ENCODE measurements at regions not wholly inside any gene's neighbourhood (a gene's known extent, or its start where the extent isn't known, plus 50 kb on each side); places are given as distances from the start of the nearest gene placed in this dataset.

DNA sequence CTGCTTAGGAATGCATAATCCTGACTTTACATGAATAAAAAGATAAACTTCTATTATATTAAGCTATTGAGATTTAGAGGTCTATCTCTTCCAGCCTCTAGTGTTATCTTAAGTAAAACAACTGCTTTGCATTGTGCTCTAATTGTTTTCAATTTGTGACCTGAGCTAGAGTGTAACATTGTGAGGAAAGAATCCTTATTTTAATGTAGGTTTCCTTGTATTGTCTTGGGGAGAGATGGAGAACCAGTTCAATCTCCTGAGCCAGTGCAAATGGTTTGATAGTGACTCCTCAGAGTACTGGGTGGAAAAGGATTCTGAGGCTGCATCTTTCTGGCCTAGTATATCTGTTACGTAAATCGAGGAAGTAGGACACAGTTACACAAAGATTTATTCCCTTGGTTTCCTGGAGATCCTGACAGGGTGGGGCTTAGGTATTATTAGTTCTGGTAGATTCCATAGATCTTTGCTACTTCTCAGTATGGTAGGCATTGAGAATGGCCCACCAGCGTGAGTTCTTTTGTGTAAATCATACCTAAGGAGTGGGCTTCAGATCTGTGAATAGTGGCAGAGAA, 683.5 kb upstream of the CCDC179 start (continued):
- TF ChIP-seq, protein P1, sequence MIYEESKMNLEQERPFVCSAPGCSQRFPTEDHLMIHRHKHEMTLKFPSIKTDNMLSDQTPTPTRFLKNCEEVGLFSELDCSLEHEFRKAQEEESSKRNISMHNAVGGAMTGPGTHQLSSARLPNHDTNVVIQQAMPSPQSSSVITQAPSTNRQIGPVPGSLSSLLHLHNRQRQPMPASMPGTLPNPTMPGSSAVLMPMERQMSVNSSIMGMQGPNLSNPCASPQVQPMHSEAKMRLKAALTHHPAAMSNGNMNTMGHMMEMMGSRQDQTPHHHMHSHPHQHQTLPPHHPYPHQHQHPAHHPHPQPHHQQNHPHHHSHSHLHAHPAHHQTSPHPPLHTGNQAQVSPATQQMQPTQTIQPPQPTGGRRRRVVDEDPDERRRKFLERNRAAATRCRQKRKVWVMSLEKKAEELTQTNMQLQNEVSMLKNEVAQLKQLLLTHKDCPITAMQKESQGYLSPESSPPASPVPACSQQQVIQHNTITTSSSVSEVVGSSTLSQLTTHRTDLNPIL (CRISPR knock-in tag; IDR thresholded peaks at IDR 0.05; ENCODE audit: low read depth), result no peak
- TF ChIP-seq RARB (CRISPR knock-in tag; IDR thresholded peaks at IDR 0.05) (no peak), TOX (CRISPR knock-in tag; IDR thresholded peaks at IDR 0.05; ENCODE audit: borderline replicate concordance) (no peak), ZNF565 (CRISPR knock-in tag; conservative IDR thresholded peaks at IDR 0.05; ENCODE audit: low read depth) (no peak), ESRRG (CRISPR knock-in tag; IDR thresholded peaks at IDR 0.05) (no peak), TCF4 (CRISPR knock-in tag; IDR thresholded peaks at IDR 0.05; ENCODE audit: borderline replicate concordance) (no peak)
- TF ChIP-seq, protein P2, sequence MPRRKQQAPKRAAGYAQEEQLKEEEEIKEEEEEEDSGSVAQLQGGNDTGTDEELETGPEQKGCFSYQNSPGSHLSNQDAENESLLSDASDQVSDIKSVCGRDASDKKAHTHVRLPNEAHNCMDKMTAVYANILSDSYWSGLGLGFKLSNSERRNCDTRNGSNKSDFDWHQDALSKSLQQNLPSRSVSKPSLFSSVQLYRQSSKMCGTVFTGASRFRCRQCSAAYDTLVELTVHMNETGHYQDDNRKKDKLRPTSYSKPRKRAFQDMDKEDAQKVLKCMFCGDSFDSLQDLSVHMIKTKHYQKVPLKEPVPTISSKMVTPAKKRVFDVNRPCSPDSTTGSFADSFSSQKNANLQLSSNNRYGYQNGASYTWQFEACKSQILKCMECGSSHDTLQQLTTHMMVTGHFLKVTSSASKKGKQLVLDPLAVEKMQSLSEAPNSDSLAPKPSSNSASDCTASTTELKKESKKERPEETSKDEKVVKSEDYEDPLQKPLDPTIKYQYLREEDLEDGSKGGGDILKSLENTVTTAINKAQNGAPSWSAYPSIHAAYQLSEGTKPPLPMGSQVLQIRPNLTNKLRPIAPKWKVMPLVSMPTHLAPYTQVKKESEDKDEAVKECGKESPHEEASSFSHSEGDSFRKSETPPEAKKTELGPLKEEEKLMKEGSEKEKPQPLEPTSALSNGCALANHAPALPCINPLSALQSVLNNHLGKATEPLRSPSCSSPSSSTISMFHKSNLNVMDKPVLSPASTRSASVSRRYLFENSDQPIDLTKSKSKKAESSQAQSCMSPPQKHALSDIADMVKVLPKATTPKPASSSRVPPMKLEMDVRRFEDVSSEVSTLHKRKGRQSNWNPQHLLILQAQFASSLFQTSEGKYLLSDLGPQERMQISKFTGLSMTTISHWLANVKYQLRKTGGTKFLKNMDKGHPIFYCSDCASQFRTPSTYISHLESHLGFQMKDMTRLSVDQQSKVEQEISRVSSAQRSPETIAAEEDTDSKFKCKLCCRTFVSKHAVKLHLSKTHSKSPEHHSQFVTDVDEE (CRISPR knock-in tag; IDR thresholded peaks at IDR 0.05), result no peak

- TF ChIP-seq, protein P3, sequence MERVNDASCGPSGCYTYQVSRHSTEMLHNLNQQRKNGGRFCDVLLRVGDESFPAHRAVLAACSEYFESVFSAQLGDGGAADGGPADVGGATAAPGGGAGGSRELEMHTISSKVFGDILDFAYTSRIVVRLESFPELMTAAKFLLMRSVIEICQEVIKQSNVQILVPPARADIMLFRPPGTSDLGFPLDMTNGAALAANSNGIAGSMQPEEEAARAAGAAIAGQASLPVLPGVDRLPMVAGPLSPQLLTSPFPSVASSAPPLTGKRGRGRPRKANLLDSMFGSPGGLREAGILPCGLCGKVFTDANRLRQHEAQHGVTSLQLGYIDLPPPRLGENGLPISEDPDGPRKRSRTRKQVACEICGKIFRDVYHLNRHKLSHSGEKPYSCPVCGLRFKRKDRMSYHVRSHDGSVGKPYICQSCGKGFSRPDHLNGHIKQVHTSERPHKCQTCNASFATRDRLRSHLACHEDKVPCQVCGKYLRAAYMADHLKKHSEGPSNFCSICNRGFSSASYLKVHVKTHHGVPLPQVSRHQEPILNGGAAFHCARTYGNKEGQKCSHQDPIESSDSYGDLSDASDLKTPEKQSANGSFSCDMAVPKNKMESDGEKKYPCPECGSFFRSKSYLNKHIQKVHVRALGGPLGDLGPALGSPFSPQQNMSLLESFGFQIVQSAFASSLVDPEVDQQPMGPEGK (CRISPR knock-in tag; IDR thresholded peaks at IDR 0.05; ENCODE audit: borderline replicate concordance), result no peak
- TF ChIP-seq ZNF70 (CRISPR knock-in tag; IDR thresholded peaks at IDR 0.05) (no peak), BACH2 (CRISPR knock-in tag; IDR thresholded peaks at IDR 0.05; ENCODE audit: borderline replicate concordance) (no peak), ZFP30 (CRISPR knock-in tag; IDR thresholded peaks at IDR 0.05) (no peak), ESRRG (CRISPR knock-in tag; IDR thresholded peaks at IDR 0.05) (no peak), ZC3H10 (CRISPR knock-in tag; IDR thresholded peaks at IDR 0.05) (no peak)
- ATAC-seq, result no peak
Measured at GRCh38 chr11:23551706-23552105, 691.4 kb upstream of the CCDC179 start.

DNA sequence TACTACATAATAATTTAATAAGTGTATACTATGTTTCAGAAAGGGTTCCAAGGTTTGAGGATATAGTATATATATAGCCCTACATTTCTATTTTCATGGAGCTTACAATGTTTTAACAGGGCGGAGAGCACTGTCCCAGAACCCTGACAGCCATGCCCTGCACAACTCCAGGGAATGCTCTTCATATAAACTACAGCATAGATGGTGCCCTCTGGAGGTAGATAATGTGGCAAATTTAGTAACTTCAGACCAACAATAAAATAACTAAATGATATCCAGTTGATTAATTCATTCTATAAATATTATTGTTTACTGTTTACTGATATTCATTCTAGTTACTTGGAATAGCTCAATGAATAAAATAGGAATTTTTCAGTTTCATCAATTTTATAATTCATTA, 693.7 kb upstream of the CCDC179 start:
- ATAC-seq, result no peak
- TF ChIP-seq, protein P1 (CRISPR knock-in tag; IDR thresholded peaks at IDR 0.05; ENCODE audit: low read depth), result no peak

- ATAC-seq, result no peak
- no peak for TF ChIP-seq ZNF565 (CRISPR knock-in tag; conservative IDR thresholded peaks at IDR 0.05; ENCODE audit: low read depth)
- no peak for TF ChIP-seq CSRNP3 (CRISPR knock-in tag; IDR thresholded peaks at IDR 0.05)
- no peak for TF ChIP-seq OSR1 (CRISPR knock-in tag; IDR thresholded peaks at IDR 0.05)
- no peak for TF ChIP-seq ZFP3 (CRISPR knock-in tag; IDR thresholded peaks at IDR 0.05)
- TF ChIP-seq CSDC2 (CRISPR knock-in tag; IDR thresholded peaks at IDR 0.05), result no peak
- TF ChIP-seq SNAI2 (CRISPR knock-in tag; IDR thresholded peaks at IDR 0.05), result no peak
- TF ChIP-seq, protein P1 (CRISPR knock-in tag; IDR thresholded peaks at IDR 0.05; ENCODE audit: low read depth), result no peak
- TF ChIP-seq ZNF70 (CRISPR knock-in tag; IDR thresholded peaks at IDR 0.05), result no peak
- TF ChIP-seq POU6F1 (CRISPR knock-in tag; IDR thresholded peaks at IDR 0.05; ENCODE audit: borderline replicate concordance, low read depth), result no peak
- TF ChIP-seq GLIS3 (CRISPR knock-in tag; IDR thresholded peaks at IDR 0.05), result no peak
- TF ChIP-seq BACH2 (CRISPR knock-in tag; IDR thresholded peaks at IDR 0.05; ENCODE audit: borderline replicate concordance), result no peak
- no peak for TF ChIP-seq ESRRG (CRISPR knock-in tag; IDR thresholded peaks at IDR 0.05)
- TF ChIP-seq, protein P3 (CRISPR knock-in tag; IDR thresholded peaks at IDR 0.05; ENCODE audit: borderline replicate concordance), result no peak
- no peak for TF ChIP-seq ZC3H10 (CRISPR knock-in tag; IDR thresholded peaks at IDR 0.05)
- no peak for TF ChIP-seq PPARA (CRISPR knock-in tag; IDR thresholded peaks at IDR 0.05; ENCODE audit: borderline replicate concordance)
Measured at GRCh38 chr11:23555085-23555484, 694.8 kb upstream of the CCDC179 start.
